Stimulated activated naive CD8-positive, alpha-beta T cell treated with anti-CD3 and anti-CD28 coated beads, Interleukin-15, Interleukin-2, amounts not matched to agents 100 ng/mL and 50 ng/mL, for 24 hours (primary cell): ENCODE measurements at regions not wholly inside any gene's neighbourhood (a gene's known extent, or its start where the extent isn't known, plus 50 kb on each side); places are given as distances from the start of the nearest gene placed in this dataset.
"Not testable (repeated sequence)": the region's sequence is repeated elsewhere in the genome, so short reads cannot be mapped to it uniquely, and the experiment has no call there.

Experiments
- H3K27ac Mint-ChIP-seq: one replicate; pipeline ENCODE4 v1.8.0; 2021; ENCODE audit warnings: mild to moderate bottlenecking, mixed read lengths
- H3K27me3 Mint-ChIP-seq: one replicate; pipeline ENCODE4 v1.8.0; 2021; ENCODE audit warnings: mixed read lengths
- H3K36me3 Mint-ChIP-seq: one replicate; pipeline ENCODE4 v1.8.0; 2021; ENCODE audit warnings: low read depth, mixed read lengths
- H3K4me1 Mint-ChIP-seq: one replicate; pipeline ENCODE4 v1.8.0; 2021; ENCODE audit warnings: low read depth, mixed read lengths
- H3K4me3 Mint-ChIP-seq: one replicate; pipeline ENCODE4 v1.8.0; 2021; ENCODE audit warnings: mild to moderate bottlenecking, mixed read lengths
- H3K9me3 Mint-ChIP-seq: one replicate; pipeline ENCODE4 v1.8.0; 2021; ENCODE audit warnings: mixed read lengths

DNA sequence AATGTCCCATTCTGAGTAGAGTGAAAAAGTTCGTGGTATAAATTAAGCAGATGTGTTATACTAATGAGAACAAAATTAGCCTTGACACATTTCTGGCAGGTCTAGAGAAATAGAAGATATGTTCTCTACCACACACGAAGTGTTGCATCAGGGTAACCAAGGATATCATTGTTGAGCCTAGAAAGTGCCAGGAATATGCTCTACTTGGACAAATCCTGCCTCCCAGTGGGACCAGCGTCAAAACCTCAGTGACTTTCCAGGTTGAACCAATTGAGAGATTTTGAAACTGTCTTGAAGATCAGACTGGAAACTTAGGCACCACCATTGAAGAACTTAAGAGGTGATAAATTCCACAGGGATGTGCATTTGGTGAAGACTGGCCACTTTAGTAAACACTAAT, 115.9 kb downstream of the HPGD start:
- H3K4me1 Mint-ChIP-seq, result peaks cover 3% of the 10 kb centered on the region
- H3K9me3 Mint-ChIP-seq, result no peaks in the 10 kb centered on the region
- no peak overlapping the region for H3K4me3 Mint-ChIP-seq
- no peak overlapping the region for H3K27ac Mint-ChIP-seq
- H3K27me3 Mint-ChIP-seq, result no peaks in the 10 kb centered on the region
- H3K36me3 Mint-ChIP-seq, result no peaks in the 10 kb centered on the region

DNA sequence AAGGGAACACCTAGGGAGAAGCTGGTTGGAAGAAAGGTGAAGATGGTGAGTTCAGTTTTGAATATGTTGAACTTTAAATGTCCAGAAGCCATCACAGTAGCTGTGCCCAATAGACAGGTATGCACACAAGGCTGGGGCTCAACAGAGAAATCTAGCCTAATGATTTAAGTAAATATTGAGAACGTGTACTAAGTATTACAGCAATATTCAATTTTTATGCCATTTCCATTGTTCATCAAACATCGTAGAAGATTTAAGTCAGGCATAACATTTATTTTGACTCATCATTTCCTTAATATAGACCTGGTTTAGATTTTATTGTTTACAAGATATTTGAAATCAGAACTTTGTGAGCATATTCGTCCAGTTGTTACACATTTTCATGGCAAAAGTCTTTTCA, 116.4 kb downstream of the HPGD start:
- Mint-ChIP-seq H3K36me3 (no peaks in the 10 kb centered on the region), H3K9me3 (no peaks in the 10 kb centered on the region), H3K27ac (no peak overlapping the region), H3K27me3 (no peaks in the 10 kb centered on the region), H3K4me1 (peaks cover 3% of the 10 kb centered on the region), H3K4me3 (no peak overlapping the region)

DNA sequence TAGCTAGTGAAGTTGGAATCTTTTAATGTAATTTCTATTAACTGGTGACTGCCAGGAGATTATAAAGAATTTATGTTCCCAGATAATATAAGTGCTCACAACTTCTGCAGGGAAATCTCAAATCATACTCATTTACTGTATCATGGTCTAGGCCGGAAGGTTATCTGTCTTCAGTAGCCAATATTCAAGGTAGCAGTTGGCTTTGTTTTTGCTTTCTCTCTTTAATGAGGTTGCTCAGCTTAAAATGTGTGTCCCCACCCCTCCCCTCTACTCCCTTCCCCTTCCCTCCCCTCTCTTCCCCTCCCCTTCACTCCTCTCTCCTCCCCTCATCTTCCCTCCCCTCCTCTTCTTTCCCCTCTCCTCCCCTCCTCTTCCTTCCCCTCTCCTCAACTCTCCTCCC, 117.6 kb downstream of the HPGD start:
- Mint-ChIP-seq H3K27ac (no peak overlapping the region), H3K9me3 (no peaks in the 10 kb centered on the region), H3K36me3 (no peaks in the 10 kb centered on the region), H3K27me3 (no peaks in the 10 kb centered on the region), H3K4me3 (no peak overlapping the region), H3K4me1 (peaks cover 3% of the 10 kb centered on the region)

DNA sequence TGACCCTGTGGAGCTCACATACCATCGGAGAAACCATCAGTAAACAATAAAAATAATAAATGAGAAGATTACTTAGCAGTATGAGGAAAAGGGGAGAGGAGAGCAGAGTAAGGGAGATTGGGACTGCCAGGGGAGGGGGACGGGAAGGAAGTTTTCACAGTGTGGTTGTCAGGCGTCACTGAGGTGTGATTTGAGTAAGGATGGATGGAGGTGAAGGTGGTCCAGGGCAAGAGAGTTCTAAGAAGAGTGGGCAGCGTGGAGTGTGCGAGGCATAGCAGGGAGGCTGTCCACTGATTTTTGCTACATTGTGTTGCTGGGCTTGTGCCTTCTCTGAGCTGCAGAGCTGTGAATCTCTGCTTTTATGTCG, 119.1 kb downstream of the HPGD start:
- peaks cover 3% of the 10 kb centered on the region for H3K4me1 Mint-ChIP-seq
- H3K27me3 Mint-ChIP-seq, result no peaks in the 10 kb centered on the region
- H3K4me3 Mint-ChIP-seq, result no peak overlapping the region

DNA sequence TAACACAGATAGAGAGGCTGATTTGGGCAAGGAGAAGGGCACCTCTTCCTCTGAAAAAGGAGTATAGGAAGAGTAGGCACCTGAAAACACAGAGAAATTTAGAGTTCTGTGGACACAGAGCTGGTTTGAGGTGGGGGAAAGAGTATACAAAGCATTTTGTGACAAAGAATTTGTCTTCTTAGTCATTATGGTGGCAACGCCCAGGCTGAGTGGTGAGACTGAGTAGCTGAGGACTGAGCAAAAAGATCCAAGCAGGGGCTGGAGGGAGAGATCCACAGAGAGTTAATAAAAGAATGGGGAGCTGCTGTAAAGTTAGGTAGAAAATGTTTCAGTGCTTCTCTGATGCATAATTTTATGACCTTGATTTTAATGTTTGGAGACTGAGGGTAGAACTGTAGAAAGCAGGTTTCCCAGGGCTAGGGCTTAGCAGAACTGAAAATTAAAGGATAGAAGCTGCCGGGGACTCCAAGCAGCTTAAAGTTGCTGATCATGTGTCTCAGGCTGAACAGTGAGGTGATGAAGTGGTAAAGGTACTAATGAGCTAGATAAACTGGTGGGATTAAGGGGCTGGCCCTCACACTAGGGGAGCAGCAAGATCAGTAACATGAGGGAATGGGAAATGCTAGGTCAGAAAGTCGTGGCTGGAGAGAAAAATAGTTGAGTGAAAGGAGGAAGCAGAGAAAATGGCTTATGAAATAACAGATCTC, 118.9 kb downstream of the CEP44 start:
- no peaks in the 10 kb centered on the region for H3K9me3 Mint-ChIP-seq
- no peaks in the 10 kb centered on the region for H3K36me3 Mint-ChIP-seq
- H3K4me1 Mint-ChIP-seq, result peaks cover 3% of the 10 kb centered on the region
- no peak overlapping the region for H3K27ac Mint-ChIP-seq
- H3K4me3 Mint-ChIP-seq, result no peak overlapping the region
- no peaks in the 10 kb centered on the region for H3K27me3 Mint-ChIP-seq

More for the DNA sequence above, 119.1 kb downstream of the HPGD start:
- H3K9me3 Mint-ChIP-seq, result no peaks in the 10 kb centered on the region
- H3K27ac Mint-ChIP-seq, result no peak overlapping the region
- H3K36me3 Mint-ChIP-seq, result no peaks in the 10 kb centered on the region

DNA sequence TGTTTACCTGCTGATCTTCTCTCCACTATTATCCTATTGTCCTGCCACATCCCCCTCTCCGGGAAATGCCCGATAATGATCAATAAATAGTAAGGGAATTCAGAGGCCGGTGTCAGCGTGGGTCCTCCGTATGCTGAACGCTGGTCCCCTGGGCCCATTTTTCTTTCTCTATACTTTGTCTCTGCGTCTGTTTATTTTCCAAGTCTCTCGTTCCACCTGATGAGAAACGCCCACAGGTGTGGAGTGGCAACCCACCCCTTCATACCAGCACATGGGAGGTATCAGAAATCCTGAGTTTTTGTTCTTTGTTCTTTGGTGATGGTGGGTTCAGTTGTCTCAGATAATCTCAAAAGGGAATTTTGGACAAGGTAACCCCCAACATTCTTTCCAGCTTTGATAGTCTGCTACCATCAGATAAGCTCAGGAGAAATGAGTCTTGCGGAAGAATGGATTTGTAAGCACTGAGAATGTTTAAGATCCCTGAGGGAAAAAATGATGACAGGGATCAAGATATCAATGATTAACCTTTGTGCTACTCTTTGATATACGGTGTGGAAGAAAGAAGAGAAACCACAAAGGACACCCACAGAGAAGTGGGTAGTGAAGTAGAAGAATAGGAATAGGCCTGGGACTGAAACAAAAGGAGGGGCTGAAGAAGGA, 117.9 kb downstream of the CEP44 start:
- Mint-ChIP-seq H3K9me3 (no peaks in the 10 kb centered on the region), H3K27ac (no peak overlapping the region), H3K27me3 (peaks cover 3% of the 10 kb centered on the region), H3K36me3 (no peaks in the 10 kb centered on the region), H3K4me3 (no peak overlapping the region), H3K4me1 (peaks cover 3% of the 10 kb centered on the region)

DNA sequence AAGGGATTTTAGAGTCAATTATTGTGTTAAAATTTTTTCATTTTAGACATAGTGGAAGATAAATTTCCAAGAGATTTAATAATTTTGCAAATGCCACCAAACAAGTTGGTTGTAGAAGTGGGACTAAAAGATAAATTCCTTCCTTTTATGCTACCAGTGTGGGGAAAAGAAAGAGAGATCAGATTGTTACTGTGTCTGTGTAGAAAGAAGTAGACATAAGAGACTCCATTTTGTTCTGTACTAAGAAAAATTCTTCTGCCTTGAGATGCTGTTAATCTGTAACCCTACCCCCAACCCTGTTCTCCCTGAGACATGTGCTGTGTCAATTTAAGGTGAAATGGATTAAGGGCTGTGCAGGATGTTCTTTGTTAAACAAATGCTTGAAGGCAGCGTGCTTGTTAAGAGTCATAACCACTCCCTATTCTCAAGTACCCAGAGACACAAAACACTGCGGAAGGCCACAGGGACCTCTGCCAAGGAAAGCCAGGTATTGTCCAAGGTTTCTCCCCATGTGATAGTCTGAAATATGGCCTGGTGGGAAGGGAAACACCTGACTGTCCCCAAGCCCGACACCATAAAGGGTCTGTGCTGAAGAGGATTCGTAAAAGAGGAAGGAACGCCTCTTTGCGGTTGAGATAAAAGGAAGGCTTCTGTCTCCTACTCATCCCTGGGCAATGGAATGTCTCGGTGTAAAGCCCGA, 117.0 kb downstream of the CEP44 start:
- H3K4me1 Mint-ChIP-seq, H3K9me3 Mint-ChIP-seq, H3K4me3 Mint-ChIP-seq, H3K36me3 Mint-ChIP-seq, H3K27ac Mint-ChIP-seq, H3K27me3 Mint-ChIP-seq: not testable (repeated sequence)

DNA sequence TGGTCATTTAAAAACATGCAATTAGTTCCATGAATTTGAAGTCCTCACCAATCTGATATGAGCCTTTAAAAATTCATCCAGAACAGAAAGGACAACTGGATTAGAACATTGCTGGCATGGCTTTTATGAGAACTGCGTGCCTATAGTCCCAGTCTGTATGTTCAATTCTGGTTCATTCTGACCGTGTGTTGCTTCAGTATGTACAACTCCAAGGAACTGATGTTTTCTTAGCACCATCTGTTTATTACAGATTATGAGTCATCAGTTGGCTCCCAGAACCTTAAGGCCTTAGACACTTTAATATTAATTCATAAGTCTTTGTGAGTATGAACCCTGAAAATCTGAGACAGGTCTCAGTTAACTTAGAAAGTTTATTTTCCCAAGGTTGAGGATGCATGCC, 115.0 kb downstream of the CEP44 start:
- no peak overlapping the region for H3K4me3 Mint-ChIP-seq
- no peaks in the 10 kb centered on the region for H3K36me3 Mint-ChIP-seq
- H3K4me1 Mint-ChIP-seq, result peaks cover 5% of the 10 kb centered on the region
- no peaks in the 10 kb centered on the region for H3K9me3 Mint-ChIP-seq
- peaks cover 3% of the 10 kb centered on the region for H3K27me3 Mint-ChIP-seq
- H3K27ac Mint-ChIP-seq, result no peak overlapping the region

DNA sequence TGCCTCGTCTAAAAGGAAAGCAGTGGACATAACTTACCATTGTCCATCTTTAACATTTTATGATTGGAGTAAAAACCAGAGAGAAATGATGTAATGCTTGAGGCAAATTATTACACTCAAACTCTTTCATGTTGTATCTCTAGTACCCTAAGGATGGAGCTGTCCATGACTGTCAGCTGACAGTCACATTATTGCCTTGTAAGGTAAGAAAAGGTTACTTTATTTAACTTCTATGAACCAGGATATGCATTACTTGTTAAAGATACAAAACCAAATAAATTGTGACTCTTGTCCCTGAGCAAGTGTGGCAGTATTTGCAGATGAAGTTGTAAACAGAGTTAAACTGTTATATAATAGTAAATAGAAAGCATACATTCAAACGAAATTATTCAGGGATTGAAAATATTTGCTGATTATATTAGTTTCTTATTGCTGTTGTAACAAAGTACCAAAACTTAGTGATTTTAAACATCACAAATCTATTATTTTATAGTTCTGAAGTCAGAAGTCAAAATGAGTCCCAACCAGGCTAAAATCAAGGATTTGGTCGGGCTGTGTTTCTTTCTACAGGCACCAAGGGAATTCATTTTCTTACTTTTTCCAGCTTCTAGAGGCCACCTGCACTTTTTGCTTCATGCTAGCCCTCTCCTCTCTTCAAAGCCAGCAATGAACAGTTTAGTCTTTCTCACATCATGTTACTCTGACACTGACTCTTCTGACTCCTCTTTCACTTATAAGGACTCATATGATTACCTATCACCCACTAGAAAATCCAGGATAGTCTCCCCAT, 113.8 kb downstream of the CEP44 start:
- peaks cover 5% of the 10 kb centered on the region for H3K4me1 Mint-ChIP-seq
- H3K9me3 Mint-ChIP-seq, result no peaks in the 10 kb centered on the region
- H3K36me3 Mint-ChIP-seq, result no peaks in the 10 kb centered on the region
- no peak overlapping the region for H3K27ac Mint-ChIP-seq
- no peak overlapping the region for H3K4me3 Mint-ChIP-seq
- peaks cover 3% of the 10 kb centered on the region for H3K27me3 Mint-ChIP-seq

DNA sequence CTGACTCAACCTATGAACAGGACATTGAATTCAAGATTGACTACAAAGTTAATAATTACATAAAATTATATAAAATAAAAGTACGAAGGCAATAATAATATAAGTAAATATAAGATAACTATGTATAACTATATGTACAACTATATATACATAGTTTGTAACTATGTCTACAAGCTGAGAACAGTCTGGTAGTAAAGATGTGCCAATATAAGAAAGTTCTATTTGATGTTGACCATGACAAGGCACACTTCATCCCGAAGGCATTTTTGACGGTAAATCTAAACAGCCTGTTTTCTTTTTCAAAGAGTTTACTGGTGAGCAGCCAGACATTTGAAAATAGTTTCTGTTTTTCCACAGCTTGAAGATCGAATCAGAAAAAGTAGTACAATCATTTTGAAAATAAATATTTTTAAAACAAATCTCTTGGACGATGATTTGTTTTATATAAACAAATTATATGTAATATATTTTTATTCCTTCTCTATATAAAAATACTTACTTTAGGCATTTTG, 112.9 kb downstream of the CEP44 start:
- Mint-ChIP-seq H3K4me3 (no peak overlapping the region), H3K4me1 (peaks cover 5% of the 10 kb centered on the region), H3K36me3 (no peaks in the 10 kb centered on the region), H3K9me3 (no peaks in the 10 kb centered on the region), H3K27ac (no peak overlapping the region), H3K27me3 (peaks cover 3% of the 10 kb centered on the region)

DNA sequence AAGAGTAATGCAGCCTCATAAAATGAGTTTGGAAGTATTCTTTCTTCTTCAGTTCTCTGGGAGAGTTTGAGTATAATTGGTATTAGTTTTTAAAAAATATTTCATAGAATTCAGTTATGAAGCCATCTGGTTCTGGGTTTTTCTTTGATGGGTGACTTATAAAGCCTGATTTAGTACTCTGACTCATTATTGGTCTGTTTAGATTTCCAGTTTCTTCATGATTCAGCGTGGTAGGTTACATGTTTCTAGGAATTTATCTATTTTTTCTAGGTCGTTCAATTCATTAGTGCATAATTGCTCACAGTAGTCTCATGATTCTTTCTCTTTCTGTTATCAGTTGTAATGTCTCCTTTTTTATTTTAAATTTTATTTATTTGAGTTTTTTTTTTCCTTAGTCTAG, 111.2 kb downstream of the CEP44 start:
- Mint-ChIP-seq H3K9me3 (no peaks in the 10 kb centered on the region), H3K27ac (no peak overlapping the region), H3K4me3 (no peak overlapping the region)

DNA sequence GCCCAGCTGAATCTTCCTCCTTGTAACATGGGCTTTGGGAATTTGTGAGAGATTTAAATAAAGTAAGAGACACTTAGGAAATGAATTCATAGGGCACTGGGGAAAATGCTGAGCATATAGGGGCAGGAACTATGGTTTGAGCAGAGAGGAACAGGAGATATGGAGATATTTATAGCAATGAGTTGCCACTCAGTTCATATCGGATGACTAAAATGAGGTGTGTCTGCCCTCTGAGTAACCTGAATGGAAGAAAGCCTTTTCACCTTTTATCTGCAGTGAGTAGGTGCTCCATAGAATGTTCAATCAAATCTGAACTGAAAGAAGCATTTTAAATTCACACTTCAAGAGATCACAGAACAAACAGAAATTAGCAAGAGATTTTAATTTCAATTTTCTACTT, 105.7 kb downstream of the CEP44 start:
- H3K4me3 Mint-ChIP-seq, result no peak overlapping the region
- H3K27me3 Mint-ChIP-seq, result peaks cover 4% of the 10 kb centered on the region
- H3K27ac Mint-ChIP-seq, result no peak overlapping the region
- H3K9me3 Mint-ChIP-seq, result no peaks in the 10 kb centered on the region
- peaks cover 3% of the 10 kb centered on the region for H3K4me1 Mint-ChIP-seq
- no peaks in the 10 kb centered on the region for H3K36me3 Mint-ChIP-seq

More for the DNA sequence above, 111.2 kb downstream of the CEP44 start:
- Mint-ChIP-seq H3K4me1 (peaks cover 5% of the 10 kb centered on the region), H3K27me3 (peaks cover 3% of the 10 kb centered on the region), H3K36me3 (no peaks in the 10 kb centered on the region)

DNA sequence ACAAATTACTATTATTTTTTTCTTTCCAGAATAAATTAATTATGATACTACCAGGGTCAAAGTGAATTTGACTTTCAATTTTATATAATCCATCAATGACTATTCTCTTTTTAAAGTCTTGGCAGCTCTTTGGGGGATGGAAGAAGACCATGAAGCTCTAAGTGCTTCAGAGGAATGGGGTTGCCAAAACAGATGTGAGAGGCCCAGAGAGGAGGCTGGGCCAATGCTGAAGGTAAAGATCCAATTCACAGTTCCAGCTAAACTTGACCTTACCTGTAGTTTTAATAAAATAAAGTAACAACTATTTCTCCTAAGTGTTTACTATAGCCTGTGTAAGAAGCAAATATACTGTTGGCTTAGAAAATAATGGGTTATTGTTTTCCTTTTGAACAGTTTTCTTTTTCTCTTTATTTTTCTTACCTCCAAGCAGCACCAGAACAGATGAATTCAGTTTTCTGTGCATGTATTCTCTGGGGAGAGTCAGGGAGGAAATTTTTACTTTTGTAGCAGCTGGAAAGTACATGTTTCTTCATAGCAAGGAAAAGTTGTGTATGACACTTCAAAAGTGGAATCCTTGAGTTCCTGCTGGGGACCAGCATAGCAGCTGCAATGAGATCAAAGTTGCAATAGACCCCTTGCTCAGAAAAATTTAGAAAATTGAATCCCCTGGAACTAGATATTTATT, 104.9 kb downstream of the CEP44 start:
- H3K27ac Mint-ChIP-seq, result no peak overlapping the region
- H3K4me3 Mint-ChIP-seq, result no peak overlapping the region
- no peaks in the 10 kb centered on the region for H3K36me3 Mint-ChIP-seq
- peaks cover 3% of the 10 kb centered on the region for H3K4me1 Mint-ChIP-seq
- H3K27me3 Mint-ChIP-seq, result peaks cover 4% of the 10 kb centered on the region
- H3K9me3 Mint-ChIP-seq, result no peaks in the 10 kb centered on the region

DNA sequence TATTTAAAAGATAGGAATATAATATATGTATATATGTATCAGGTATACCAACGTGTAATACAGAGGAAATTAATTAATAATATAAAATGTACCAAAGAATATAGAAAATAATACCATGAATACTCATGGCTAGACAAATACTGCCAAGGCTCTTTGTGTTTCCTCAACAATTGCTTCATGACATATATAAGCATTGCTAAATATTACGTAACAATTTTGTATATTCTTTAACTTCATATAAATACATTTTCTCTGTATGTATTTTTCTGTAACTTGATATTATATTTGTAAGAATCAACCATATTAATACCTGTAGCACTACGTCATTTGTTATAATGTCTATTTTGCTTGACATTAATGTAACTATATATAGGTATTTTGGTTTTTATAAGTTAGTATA, 104.0 kb downstream of the CEP44 start:
- H3K4me3 Mint-ChIP-seq, result no peak overlapping the region
- no peak overlapping the region for H3K27ac Mint-ChIP-seq
- no peaks in the 10 kb centered on the region for H3K9me3 Mint-ChIP-seq
- peaks cover 4% of the 10 kb centered on the region for H3K27me3 Mint-ChIP-seq
- peaks cover 3% of the 10 kb centered on the region for H3K4me1 Mint-ChIP-seq
- H3K36me3 Mint-ChIP-seq, result no peaks in the 10 kb centered on the region
